ENCODE measurements at regions not wholly inside any gene's neighbourhood (a gene's known extent, or its start where the extent isn't known, plus 50 kb on each side); places are given as distances from the start of the nearest gene placed in this dataset.

DNA sequence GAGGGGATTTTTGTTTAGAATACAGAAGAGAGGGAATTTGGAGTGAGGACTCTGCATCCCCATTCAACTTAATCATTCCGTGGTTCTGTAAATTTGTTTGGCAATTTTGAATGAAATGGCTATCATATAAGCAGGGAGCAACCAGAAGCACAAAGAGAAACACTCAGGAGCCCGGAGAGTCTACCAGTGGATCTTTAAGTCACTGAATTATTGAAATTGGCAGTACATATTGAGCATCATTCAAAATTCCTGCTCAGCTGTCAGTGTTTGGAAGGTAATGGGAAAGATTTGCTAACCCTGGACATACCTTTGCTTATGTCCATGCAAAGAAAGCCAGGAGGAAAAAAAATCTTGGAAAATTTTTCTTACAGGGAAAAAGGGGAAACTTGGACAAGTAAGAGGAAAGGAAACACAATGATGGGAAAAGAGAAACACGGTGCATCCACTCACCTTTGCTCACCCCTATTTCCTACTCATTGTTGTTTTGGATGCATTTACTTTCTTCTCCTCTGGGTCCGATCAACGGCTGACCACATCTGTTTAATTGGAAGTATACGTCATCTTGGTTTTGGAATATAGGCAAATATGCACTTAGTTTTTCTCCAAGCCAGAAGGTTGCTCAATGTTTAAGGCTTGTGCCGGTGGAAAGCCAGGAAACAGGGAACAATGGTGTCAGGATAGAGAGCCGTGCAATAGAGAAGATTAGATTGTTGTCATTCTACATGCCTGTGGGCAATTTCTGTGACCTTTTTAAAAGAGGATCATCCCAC lies 243.0 kb upstream of the LYPLAL1 start:
- TF ChIP-seq, protein P1, sequence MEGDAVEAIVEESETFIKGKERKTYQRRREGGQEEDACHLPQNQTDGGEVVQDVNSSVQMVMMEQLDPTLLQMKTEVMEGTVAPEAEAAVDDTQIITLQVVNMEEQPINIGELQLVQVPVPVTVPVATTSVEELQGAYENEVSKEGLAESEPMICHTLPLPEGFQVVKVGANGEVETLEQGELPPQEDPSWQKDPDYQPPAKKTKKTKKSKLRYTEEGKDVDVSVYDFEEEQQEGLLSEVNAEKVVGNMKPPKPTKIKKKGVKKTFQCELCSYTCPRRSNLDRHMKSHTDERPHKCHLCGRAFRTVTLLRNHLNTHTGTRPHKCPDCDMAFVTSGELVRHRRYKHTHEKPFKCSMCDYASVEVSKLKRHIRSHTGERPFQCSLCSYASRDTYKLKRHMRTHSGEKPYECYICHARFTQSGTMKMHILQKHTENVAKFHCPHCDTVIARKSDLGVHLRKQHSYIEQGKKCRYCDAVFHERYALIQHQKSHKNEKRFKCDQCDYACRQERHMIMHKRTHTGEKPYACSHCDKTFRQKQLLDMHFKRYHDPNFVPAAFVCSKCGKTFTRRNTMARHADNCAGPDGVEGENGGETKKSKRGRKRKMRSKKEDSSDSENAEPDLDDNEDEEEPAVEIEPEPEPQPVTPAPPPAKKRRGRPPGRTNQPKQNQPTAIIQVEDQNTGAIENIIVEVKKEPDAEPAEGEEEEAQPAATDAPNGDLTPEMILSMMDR (IDR thresholded peaks at IDR 0.05) = no peak
- TF ChIP-seq POLR2A (IDR thresholded peaks at IDR 0.05) = no peak

Measured in esophagus squamous epithelium (tissue), 4 donors.